CD4-positive, alpha-beta T cell treated with Interleukin-10 for 1 hour (primary cell): ENCODE measurements at regions not wholly inside any gene's neighbourhood (a gene's known extent, or its start where the extent isn't known, plus 50 kb on each side); places are given as distances from the start of the nearest gene placed in this dataset.

ENCODE experiments used
- DNase-seq: peaks from one replicate; pipeline ENCODE4 v3.0.0-alpha.2; 2020

- DNase-seq = no peak
Measured at GRCh38 chr2:151153601-151154000, 108.1 kb downstream of the RBM43 start.

DNA sequence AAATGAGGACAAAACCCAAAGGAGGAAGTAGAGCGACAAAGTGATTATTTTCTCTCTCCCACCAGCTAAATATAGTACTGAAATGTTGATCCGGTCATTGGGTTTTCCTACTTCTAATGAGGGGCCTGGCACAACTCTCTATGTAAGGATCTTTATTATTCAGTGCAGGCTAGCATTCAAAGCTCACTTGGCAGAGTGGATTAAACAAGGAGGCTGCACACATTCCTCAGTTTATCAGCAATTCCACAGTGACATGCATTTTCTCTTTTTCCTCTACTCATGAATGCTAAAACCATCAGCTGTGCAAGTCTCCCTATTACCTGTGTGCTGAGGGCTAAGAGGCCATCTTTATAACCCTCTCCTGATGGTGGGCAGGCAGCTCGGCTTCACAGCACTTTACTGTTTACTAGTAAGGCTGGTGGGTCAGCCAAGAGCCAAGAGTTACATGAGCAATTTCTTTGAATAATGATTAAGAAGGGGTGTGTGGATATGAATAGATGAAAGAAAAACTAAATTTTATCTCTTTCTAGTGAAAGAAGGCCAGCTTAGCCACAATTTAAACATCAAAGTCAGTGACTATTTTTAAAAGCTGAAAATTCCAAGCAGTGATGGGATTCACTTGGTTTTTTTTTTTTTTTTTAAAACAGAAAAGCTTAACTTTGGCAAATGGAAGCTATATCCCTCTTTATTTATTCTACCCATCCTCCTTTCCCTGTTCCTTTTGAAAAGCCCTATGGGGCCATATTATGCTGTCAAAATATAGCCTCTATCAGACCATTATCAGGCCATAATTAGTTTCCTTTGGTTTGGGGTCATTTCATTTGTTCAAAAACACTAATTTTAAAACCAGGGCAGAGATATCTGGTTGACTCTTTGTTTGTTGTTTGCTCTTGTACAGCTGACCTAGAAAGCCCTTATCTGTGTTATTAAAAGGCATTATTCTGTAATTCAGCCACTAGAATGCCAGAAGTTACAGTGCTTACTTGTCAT, 111.0 kb downstream of the RBM43 start:
- no peak for DNase-seq

GRCh38 chr2:151138507-151138906, 123.2 kb downstream of the RBM43 start:
- no peak for DNase-seq

GRCh38 chr2:151137526-151137925, 124.1 kb downstream of the RBM43 start:
- DNase-seq = no peak

GRCh38 chr2:151120011-151120410, 141.7 kb downstream of the RBM43 start:
- no peak for DNase-seq

GRCh38 chr2:151119374-151119773, 142.3 kb downstream of the RBM43 start:
- no peak for DNase-seq

GRCh38 chr2:151118269-151118668, 143.4 kb downstream of the RBM43 start:
- no peak for DNase-seq

- DNase-seq = no peak
Measured at GRCh38 chr2:151114874-151115273, 146.8 kb downstream of the RBM43 start.

DNA sequence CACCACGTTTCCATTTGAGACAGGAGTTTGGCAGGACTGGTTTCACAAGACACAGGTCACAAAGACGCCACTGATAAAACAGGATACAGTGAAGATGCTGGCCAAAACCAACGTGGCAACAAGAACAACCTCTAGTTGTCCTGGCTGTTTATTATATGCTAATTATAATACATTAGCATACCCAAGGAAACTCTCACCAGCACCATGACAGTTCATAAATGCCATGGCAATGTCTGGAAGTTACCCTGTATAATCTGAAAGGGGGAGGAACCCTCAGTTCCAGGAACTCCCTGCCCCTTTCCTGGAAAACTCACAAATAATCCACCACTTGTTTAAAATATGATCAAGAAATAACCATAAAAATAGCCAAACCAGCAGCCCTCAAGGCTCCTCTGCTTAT, 148.3 kb downstream of the RBM43 start:
- DNase-seq = no peak

- DNase-seq = no peak
Measured at GRCh38 chr2:151111599-151112278, 149.9 kb downstream of the RBM43 start.

GRCh38 chr2:151106805-151107506, 154.7 kb downstream of the RBM43 start:
- no peak for DNase-seq

DNA sequence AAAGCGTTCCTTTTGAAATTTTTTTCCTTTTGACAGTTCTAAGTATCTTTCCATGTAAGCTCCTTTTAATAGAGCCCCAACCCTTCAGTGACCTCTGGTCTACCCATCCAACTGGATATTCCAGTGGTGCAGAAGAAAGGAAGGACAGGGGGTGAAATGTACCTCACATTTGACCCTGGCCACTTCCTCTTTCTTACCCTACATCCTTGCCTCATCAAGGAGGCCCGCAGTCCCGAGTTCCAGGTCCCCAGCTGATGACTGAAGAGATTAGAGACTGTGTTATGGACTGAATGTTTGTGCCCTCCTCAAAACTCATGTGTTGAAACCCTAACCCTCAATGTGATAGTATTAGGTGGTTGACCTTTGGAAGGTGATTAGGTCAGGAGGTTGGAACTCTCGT, 158.1 kb downstream of the RBM43 start:
- no peak for DNase-seq

DNA sequence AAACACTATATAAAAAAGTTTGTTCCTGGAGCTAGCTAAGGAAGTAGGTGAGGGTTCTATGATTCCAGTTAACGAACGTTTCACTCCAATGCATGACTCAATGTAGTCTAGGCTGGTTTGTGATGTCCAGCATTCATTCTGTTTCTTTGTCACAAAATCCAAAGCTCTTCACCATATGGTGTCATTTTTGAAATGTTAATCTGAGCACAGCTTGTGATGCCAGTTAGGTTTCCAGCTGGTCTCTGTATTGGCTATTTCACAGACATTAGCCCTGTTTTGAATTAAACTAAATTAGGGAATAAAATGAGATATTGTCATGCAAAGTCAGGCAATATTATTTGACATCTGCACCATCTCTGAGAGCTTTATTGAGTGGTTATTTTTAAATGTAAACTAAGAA, 159.4 kb downstream of the RBM43 start:
- no peak for DNase-seq

DNA sequence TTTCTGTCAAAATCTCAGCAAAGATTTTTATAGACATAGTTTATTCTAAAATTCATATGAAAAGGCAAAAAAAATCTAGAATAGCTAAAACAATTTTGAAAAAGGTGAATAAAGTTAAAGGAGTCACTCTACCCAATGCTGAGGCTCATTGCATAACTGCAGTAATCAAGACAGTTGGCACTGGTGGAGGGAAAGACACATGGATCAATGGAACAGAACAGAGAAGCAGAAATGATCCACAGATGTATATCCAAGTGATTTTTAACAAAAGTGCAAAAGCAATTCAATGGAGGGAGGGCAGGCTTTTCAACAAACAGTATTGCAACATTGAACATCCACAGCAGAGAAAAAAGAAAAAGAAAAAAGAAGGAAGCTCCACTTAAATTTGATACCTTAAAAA, 162.8 kb downstream of the RBM43 start:
- DNase-seq = no peak

DNA sequence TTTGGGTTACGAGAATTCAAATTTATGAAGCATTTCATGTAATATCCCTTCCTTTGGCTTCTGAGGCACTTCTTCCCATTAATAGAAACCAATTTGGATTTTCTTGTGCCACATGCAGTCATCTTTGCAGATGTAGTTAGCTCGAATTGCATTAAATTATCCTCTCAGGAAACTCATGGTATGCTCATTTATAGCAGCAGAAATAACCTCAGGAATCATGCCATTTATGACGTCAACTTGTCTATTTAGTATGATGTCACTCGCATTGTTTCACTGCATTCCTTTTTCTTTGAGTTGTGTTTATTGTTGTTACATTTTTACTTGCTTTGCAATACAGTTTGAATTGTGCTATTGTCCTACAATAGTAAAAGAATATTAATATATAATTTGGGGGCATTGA, 163.8 kb downstream of the RBM43 start:
- no peak for DNase-seq

GRCh38 chr2:151097128-151097527, 164.5 kb downstream of the RBM43 start:
- DNase-seq = no peak

DNA sequence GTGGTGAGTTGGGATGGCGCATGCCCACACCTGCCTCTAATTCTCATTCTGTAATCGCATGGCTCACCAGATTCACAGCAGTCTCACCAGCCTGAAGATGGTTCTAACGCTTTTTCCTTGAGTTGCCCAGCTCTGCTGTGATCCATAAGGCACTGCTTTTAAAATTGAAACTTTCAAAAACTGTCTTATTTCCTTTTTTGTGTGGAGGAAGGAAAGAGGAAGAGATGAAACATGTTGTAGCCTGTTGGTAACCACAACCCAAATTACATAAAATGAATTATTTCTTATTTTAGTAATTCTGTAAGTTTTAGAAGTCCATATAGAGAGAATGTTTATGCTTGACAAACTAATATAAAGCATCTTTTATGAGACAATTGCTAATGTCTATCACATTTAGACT, 165.4 kb downstream of the RBM43 start:
- DNase-seq = no peak

GRCh38 chr2:151095463-151095862, 166.2 kb downstream of the RBM43 start:
- DNase-seq = no peak

DNA sequence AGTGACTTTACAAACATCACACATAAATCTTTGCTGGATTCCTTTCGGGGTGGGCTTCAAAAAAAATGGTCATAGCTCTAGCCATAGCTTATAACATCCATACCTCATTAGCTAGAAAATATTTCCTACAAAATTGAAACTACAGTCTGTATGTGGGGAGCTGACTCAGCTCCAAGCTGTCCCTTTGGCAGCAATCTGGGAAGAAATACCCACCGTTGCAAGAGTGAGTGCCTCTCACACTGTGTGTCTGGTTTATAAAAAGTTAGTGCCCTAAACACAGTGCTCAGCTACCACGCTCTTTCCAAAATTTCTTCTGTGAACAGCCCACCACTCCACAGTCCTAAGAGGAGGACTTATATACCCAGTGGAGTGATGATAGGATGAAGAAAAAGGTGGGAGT, 170.1 kb downstream of the RBM43 start:
- DNase-seq = no peak

GRCh38 chr2:151087377-151087776, 174.3 kb downstream of the RBM43 start:
- no peak for DNase-seq

DNA sequence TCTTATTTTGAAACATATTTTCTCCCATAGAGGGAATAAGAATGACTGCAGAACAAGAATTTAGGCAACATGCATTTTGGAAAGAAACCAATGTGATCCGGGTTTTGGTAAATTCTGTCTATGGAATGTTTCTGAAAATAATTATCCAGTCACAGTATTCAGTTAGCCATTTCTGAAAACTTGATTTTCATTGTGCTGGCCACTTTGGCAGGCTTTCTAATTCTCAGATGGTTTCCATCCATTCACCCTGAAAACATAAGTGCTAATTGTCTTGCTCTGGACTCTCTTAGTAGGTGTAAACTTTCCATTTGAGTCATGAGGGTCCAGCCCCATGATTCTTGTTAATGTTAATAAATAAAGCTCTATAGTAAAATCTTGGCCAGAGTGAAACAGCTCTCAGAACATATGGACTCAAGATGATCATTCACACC, 176.5 kb downstream of the RBM43 start:
- DNase-seq = no peak

DNA sequence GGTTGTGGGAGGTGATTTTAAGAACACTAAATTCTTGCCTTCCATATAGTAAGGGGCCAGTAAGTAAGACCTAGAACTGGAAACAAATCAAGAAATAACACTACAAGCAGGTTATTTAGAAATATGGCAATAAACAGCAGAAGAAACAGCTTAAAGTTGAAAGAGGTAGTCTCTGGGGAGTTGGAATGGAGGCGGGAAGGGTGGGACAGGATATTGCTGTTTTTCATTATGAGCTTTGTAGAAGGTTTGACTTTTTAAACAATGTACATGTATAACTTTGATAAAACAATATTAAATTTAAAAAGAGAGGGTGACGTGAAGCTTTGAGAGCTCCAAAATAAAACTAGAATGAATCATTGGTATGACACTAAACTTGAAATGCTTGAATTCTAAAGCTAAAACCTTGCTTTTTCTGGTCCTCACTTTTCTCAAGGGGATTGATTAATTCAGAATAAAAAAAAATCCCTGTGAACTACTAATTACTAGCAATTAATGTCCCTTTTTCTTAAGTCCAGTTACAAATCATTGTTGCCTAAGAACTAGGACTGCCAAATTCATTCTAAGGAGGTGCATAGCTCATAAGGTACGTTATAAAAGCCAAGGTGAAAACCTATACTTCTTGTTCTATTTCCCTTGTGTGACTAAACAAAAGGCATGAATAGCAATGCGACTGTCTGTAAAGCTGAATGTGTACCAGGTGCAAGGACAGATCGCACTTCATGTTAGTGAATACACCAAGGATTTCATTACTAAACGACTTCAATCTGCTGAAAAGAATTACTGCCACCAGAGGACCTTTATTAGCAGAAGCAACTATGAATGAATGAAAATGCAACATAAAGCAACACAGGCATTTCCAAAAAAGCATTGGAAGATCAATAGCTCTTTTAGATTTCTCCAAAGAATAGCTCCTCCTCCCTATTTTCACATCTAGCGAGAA, 177.5 kb downstream of the RBM43 start:
- DNase-seq = no peak
